NCI-H524 (cell line): ENCODE measurements at regions not wholly inside any gene's neighbourhood (a gene's known extent, or its start where the extent isn't known, plus 50 kb on each side); places are given as distances from the start of the nearest gene placed in this dataset.
"Not testable (repeated sequence)": the region's sequence is repeated elsewhere in the genome, so short reads cannot be mapped to it uniquely, and the experiment has no call there.

Experiments used
- DNase-seq, 2 experiments: peaks; one replicate each; lab custom pipeline; 2025; lab: John Stamatoyannopoulos, UW

GRCh38 chr6:30832864-30833263 lies 51.5 kb upstream of the DDR1 start:
- no peak for DNase-seq

- DNase-seq = no peak
Measured at GRCh38 chr6:30830438-30830837, 53.9 kb upstream of the DDR1 start.

GRCh38 chr6:30829639-30830255 lies 54.6 kb upstream of the DDR1 start:
- peak in 1 of 2 experiments; percentile 44 for DNase-seq

GRCh38 chr6:30829033-30829432 lies 55.3 kb upstream of the DDR1 start:
- no peak for DNase-seq

GRCh38 chr6:30828027-30828962 lies 56.0 kb upstream of the DDR1 start:
- peak; percentile 29 to 64 for DNase-seq

- no peak for DNase-seq
Measured at GRCh38 chr6:30826961-30827342, 57.4 kb upstream of the DDR1 start.

GRCh38 chr6:30824698-30825097 lies 59.6 kb upstream of the DDR1 start:
- no peak for DNase-seq

- DNase-seq = peak; percentile 12 to 39
Measured at GRCh38 chr6:30823534-30823865, 60.8 kb upstream of the DDR1 start.

- peak in 1 of 2 experiments; percentile 22 for DNase-seq
Measured at GRCh38 chr6:30821862-30822784, 62.2 kb upstream of the DDR1 start.

- DNase-seq = no peak
Measured at GRCh38 chr6:30820193-30820592, 64.1 kb upstream of the DDR1 start.

- no peak for DNase-seq
Measured at GRCh38 chr6:30819297-30819917, 64.9 kb upstream of the DDR1 start.

- DNase-seq = no peak
Measured at GRCh38 chr6:30818391-30818841, 65.9 kb upstream of the DDR1 start.

GRCh38 chr6:30816791-30817739 lies 67.3 kb upstream of the DDR1 start:
- no peak for DNase-seq

GRCh38 chr6:30816296-30816695 lies 68.0 kb upstream of the DDR1 start:
- DNase-seq = not testable (repeated sequence)

GRCh38 chr6:30815041-30815742 lies 69.1 kb upstream of the DDR1 start:
- not testable (repeated sequence) for DNase-seq

- DNase-seq = no peak
Measured at GRCh38 chr6:30814146-30815040, 69.9 kb upstream of the DDR1 start.

GRCh38 chr6:30813631-30814145 lies 69.3 kb upstream of the IER3 start:
- no peak for DNase-seq

GRCh38 chr6:30810813-30811339 lies 66.5 kb upstream of the IER3 start:
- DNase-seq = no peak
